ENCODE measurements at regions not wholly inside any gene's neighbourhood (a gene's known extent, or its start where the extent isn't known, plus 50 kb on each side); places are given as distances from the start of the nearest gene placed in this dataset.
A peak's percentile ranks its signal among the peaks of the same experiment; 100 is the strongest.

- intact Hi-C loops (cut with DNase I) = no loop called here
- Histone ChIP-seq H3K4me1 (replicated peaks in 1 of 2) (peaks cover 5 to 11% of the 10 kb centered on the region in 2 donors), H3K36me3 (replicated peaks in 1 of 2) (no peaks in the 10 kb centered on the region), H3K27ac (no peak overlapping the region), H3K9me3 (replicated peaks in 1 of 3) (no peaks in the 10 kb centered on the region), H3K4me3 (no peak overlapping the region), H3K27me3 (no peaks in the 10 kb centered on the region)
- DNase-seq = no peak
- WGBS, 4 donors = 35 to 93% (median 59%) methylated on average over 2 to 4 of the region's 4 CpGs
- no peak for TF ChIP-seq POLR2A (IDR thresholded peaks at IDR 0.05)
- TF ChIP-seq, protein P1, sequence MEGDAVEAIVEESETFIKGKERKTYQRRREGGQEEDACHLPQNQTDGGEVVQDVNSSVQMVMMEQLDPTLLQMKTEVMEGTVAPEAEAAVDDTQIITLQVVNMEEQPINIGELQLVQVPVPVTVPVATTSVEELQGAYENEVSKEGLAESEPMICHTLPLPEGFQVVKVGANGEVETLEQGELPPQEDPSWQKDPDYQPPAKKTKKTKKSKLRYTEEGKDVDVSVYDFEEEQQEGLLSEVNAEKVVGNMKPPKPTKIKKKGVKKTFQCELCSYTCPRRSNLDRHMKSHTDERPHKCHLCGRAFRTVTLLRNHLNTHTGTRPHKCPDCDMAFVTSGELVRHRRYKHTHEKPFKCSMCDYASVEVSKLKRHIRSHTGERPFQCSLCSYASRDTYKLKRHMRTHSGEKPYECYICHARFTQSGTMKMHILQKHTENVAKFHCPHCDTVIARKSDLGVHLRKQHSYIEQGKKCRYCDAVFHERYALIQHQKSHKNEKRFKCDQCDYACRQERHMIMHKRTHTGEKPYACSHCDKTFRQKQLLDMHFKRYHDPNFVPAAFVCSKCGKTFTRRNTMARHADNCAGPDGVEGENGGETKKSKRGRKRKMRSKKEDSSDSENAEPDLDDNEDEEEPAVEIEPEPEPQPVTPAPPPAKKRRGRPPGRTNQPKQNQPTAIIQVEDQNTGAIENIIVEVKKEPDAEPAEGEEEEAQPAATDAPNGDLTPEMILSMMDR (IDR thresholded peaks at IDR 0.05) = no peak
Measured at GRCh38 chr10:118842843-118843624, 88.3 kb upstream of the CACUL1 start.

DNA sequence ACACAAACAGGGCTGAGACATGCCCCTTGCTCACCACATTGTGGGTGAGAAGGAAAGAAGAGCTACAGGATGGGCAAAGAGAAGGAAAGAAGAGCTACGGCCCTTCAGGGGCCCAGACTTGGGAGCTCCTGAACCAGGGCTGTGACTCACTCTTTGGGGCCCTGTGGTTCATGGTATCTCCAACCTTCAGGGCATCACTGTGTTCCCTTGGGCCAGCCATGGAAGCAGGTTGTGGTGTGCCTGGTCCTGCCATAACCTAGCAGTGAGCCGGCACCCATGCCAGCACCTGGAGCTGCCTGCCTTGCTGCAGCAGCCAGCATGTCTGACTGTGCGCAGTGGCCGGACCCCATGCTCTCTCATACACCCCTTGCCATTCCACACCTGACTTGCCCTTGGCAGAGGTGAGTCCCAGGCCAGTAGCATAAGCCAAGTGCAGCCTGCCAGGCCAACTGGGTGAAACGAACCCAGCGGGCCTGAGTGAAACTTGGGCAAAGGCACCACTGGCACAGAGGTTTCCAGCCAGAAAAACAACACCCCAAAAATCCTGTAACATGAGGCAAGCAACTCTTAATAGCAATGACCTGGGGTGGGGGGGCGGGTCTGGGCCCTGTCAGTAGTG lies 89.0 kb upstream of the CACUL1 start:
- no peak overlapping the region for H3K27ac ChIP-seq
- DNase-seq = no peak
- H3K4me1 ChIP-seq (replicated peaks in 1 of 2) = peaks cover 5 to 11% of the 10 kb centered on the region in 2 donors
- no peak overlapping the region for H3K4me3 ChIP-seq
- TF ChIP-seq, protein P1 (IDR thresholded peaks at IDR 0.05) = no peak
- TF ChIP-seq POLR2A (IDR thresholded peaks at IDR 0.05) = no peak
- intact Hi-C loops (cut with DNase I) = no loop called here
- H3K27me3 ChIP-seq = no peaks in the 10 kb centered on the region
- H3K36me3 ChIP-seq (replicated peaks in 1 of 2) = no peaks in the 10 kb centered on the region
- H3K9me3 ChIP-seq (replicated peaks in 1 of 3) = no peaks in the 10 kb centered on the region
- 92 to 100% (median 99%) methylated on average over 2 to 7 of the region's 7 CpGs for WGBS, 4 donors

GRCh38 chr10:118844731-118845521 lies 90.2 kb upstream of the CACUL1 start:
- no peak for DNase-seq
- H3K36me3 ChIP-seq (replicated peaks in 1 of 2) = no peaks in the 10 kb centered on the region
- intact Hi-C loops (cut with DNase I) = no loop called here
- no peak overlapping the region for H3K4me3 ChIP-seq
- H3K4me1 ChIP-seq (replicated peaks in 1 of 2) = peaks cover 5 to 11% of the 10 kb centered on the region in 2 donors
- no peaks in the 10 kb centered on the region for H3K9me3 ChIP-seq (replicated peaks in 1 of 3)
- WGBS, 4 donors = 57 to 68% (median 63%) methylated on average over 6 of the region's 6 CpGs
- H3K27me3 ChIP-seq = no peaks in the 10 kb centered on the region
- no peak for TF ChIP-seq POLR2A (IDR thresholded peaks at IDR 0.05)
- TF ChIP-seq, protein P1 (IDR thresholded peaks at IDR 0.05) = no peak
- H3K27ac ChIP-seq = peak overlapping the region in 3 of 5 donors; percentile 17 to 83 (median 56)

GRCh38 chr10:118845776-118846175 lies 91.0 kb upstream of the CACUL1 start:
- H3K4me3 ChIP-seq = no peak overlapping the region
- 90 to 94% (median 91%) methylated on average over 2 of the region's 2 CpGs for WGBS, 4 donors
- no peaks in the 10 kb centered on the region for H3K36me3 ChIP-seq (replicated peaks in 1 of 2)
- H3K9me3 ChIP-seq (replicated peaks in 1 of 3) = no peaks in the 10 kb centered on the region
- DNase-seq = no peak
- H3K27ac ChIP-seq = no peak overlapping the region
- H3K4me1 ChIP-seq (replicated peaks in 1 of 2) = peaks cover 5 to 11% of the 10 kb centered on the region in 2 donors
- TF ChIP-seq, protein P1 (IDR thresholded peaks at IDR 0.05) = no peak
- TF ChIP-seq POLR2A (IDR thresholded peaks at IDR 0.05) = no peak
- intact Hi-C loops (cut with DNase I) = no loop called here
- H3K27me3 ChIP-seq = no peaks in the 10 kb centered on the region

Data from adrenal gland (tissue), 9 donors.